ENCODE measurements at regions not wholly inside any gene's neighbourhood (a gene's known extent, or its start where the extent isn't known, plus 50 kb on each side); places are given as distances from the start of the nearest gene placed in this dataset.

DNA sequence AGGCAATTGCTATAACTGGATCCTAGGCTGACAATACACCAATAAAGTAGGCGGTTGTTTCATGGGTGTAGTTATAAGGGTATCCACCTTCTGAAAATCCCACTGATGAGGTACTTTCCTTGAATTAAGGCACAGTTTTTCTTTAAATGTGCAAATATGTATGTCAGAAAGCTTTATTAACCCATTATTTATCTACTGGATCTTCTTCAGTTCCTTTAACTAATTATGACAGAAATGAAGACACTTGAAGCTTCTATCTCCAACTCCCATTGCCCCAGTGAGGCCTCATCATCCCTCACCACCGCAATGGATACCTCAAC, 159.6 kb upstream of the KLF3 start:
- Mint-ChIP-seq H3K27ac (ENCODE audit: unreplicated experiment) (no peak overlapping the region), H3K9me3 (ENCODE audit: unreplicated experiment) (no peaks in the 10 kb centered on the region), H3K36me3 (ENCODE audit: low read depth, unreplicated experiment) (peaks cover 3% of the 10 kb centered on the region), H3K27me3 (ENCODE audit: unreplicated experiment) (peaks cover 2% of the 10 kb centered on the region), H3K4me1 (ENCODE audit: unreplicated experiment) (peaks cover 3% of the 10 kb centered on the region), H3K4me3 (ENCODE audit: unreplicated experiment) (no peak overlapping the region)
- DNase-seq (ENCODE audit: low spot score), result no peak
- TF ChIP-seq, protein P1, sequence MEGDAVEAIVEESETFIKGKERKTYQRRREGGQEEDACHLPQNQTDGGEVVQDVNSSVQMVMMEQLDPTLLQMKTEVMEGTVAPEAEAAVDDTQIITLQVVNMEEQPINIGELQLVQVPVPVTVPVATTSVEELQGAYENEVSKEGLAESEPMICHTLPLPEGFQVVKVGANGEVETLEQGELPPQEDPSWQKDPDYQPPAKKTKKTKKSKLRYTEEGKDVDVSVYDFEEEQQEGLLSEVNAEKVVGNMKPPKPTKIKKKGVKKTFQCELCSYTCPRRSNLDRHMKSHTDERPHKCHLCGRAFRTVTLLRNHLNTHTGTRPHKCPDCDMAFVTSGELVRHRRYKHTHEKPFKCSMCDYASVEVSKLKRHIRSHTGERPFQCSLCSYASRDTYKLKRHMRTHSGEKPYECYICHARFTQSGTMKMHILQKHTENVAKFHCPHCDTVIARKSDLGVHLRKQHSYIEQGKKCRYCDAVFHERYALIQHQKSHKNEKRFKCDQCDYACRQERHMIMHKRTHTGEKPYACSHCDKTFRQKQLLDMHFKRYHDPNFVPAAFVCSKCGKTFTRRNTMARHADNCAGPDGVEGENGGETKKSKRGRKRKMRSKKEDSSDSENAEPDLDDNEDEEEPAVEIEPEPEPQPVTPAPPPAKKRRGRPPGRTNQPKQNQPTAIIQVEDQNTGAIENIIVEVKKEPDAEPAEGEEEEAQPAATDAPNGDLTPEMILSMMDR (IDR thresholded peaks at IDR 0.05; ENCODE audit: unreplicated experiment), result no peak

DNA sequence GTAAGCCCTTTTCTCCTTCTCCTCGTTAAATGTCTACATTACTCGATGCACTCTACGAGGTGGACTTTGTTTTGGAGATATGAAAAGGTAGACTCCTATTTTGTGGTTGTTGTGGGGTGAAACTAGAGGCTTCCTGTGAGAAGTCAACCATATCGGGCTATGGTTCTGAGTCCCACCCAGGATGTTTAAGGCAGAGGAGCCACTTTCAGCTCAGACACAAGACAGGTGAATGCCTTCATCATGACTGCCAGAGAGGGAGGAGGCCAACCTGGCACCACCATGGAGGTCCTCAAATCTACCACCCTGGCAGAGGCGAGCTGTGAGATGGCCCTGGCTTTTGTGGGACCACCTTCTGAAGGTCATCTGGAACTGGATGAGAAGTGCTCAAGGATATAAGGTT, 154.4 kb upstream of the KLF3 start:
- H3K4me1 Mint-ChIP-seq (ENCODE audit: unreplicated experiment), result peaks cover 8% of the 10 kb centered on the region
- DNase-seq (ENCODE audit: low spot score), result no peak
- no peaks in the 10 kb centered on the region for H3K27me3 Mint-ChIP-seq (ENCODE audit: unreplicated experiment)
- H3K4me3 Mint-ChIP-seq (ENCODE audit: unreplicated experiment), result no peak overlapping the region
- peaks cover 3% of the 10 kb centered on the region for H3K36me3 Mint-ChIP-seq (ENCODE audit: low read depth, unreplicated experiment)
- TF ChIP-seq, protein P1 (IDR thresholded peaks at IDR 0.05; ENCODE audit: unreplicated experiment), result no peak
- no peaks in the 10 kb centered on the region for H3K9me3 Mint-ChIP-seq (ENCODE audit: unreplicated experiment)
- no peak overlapping the region for H3K27ac Mint-ChIP-seq (ENCODE audit: unreplicated experiment)

DNA sequence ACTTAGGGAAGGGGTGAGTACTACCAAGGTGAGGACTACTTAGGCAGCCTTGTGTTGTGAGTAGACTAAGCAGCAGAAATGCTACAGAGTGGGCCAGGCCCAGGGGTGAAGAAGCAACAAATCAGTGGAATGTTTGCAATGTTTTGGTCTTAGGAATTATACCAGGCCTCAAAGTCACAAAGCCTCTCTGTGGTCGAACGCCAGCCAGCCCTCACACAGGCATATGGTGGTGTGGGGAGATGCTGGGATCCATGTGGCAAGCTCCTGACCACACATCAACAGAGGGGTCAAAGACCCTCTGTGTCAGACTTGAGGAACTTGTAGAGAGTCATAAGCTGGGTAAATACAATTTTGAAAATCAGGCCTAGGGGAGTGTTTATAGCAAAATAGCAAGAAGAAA, 153.8 kb upstream of the KLF3 start:
- Mint-ChIP-seq H3K27ac (ENCODE audit: unreplicated experiment) (no peak overlapping the region), H3K4me3 (ENCODE audit: unreplicated experiment) (no peak overlapping the region), H3K4me1 (ENCODE audit: unreplicated experiment) (peaks cover 8% of the 10 kb centered on the region), H3K27me3 (ENCODE audit: unreplicated experiment) (no peaks in the 10 kb centered on the region), H3K36me3 (ENCODE audit: low read depth, unreplicated experiment) (peaks cover 3% of the 10 kb centered on the region), H3K9me3 (ENCODE audit: unreplicated experiment) (no peaks in the 10 kb centered on the region)
- DNase-seq (ENCODE audit: low spot score), result no peak
- TF ChIP-seq, protein P1 (IDR thresholded peaks at IDR 0.05; ENCODE audit: unreplicated experiment), result no peak

DNA sequence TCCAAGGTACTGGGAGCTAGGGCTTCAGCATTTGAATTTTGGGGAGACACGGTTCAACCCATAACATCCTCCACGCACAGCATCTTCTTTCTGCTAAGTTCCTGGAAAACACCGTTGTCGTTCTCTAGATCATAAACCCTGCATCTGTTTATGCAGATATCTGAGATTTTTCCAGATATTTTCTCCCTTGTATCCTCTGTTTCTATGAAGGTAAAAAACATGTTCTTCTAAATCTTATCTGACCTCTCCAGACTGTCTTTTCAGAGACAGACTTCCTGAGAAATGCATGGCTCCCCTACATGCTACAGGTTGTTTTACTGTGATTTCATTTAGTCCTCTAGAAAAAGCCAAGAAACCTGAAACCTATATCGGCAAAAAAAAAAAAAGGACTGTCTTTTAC, 152.3 kb upstream of the KLF3 start:
- Mint-ChIP-seq H3K4me3 (ENCODE audit: unreplicated experiment) (no peak overlapping the region), H3K4me1 (ENCODE audit: unreplicated experiment) (peaks cover 8% of the 10 kb centered on the region), H3K27me3 (ENCODE audit: unreplicated experiment) (no peaks in the 10 kb centered on the region), H3K9me3 (ENCODE audit: unreplicated experiment) (no peaks in the 10 kb centered on the region), H3K27ac (ENCODE audit: unreplicated experiment) (no peak overlapping the region), H3K36me3 (ENCODE audit: low read depth, unreplicated experiment) (peaks cover 3% of the 10 kb centered on the region)
- TF ChIP-seq, protein P1 (IDR thresholded peaks at IDR 0.05; ENCODE audit: unreplicated experiment), result no peak
- no peak for DNase-seq (ENCODE audit: low spot score)

DNA sequence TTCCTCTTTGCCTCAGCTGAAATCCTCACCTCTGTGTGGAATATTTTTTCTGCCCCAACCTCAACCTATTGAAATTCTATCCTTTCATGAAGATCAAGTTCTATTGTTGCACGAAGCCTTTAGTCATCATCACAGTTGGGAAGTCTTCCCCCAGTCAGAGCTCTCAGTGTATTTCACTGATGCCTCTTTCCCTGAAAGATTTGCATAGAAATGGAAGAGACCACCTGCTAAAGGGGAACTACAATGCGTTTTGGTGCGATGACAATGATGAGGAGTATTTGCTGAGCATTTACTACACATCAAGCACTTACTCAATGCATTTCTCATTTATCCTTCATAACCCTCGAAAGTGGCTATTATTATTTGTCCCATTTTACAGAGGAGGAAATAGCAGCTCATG, 151.2 kb upstream of the KLF3 start:
- H3K4me3 Mint-ChIP-seq (ENCODE audit: unreplicated experiment), result no peak overlapping the region

More for the DNA sequence above, 151.2 kb upstream of the KLF3 start:
- peaks cover 8% of the 10 kb centered on the region for H3K4me1 Mint-ChIP-seq (ENCODE audit: unreplicated experiment)
- TF ChIP-seq, protein P1 (IDR thresholded peaks at IDR 0.05; ENCODE audit: unreplicated experiment), result no peak
- peaks cover 3% of the 10 kb centered on the region for H3K36me3 Mint-ChIP-seq (ENCODE audit: low read depth, unreplicated experiment)
- H3K27me3 Mint-ChIP-seq (ENCODE audit: unreplicated experiment), result no peaks in the 10 kb centered on the region
- no peak overlapping the region for H3K27ac Mint-ChIP-seq (ENCODE audit: unreplicated experiment)
- DNase-seq (ENCODE audit: low spot score), result no peak
- H3K9me3 Mint-ChIP-seq (ENCODE audit: unreplicated experiment), result no peaks in the 10 kb centered on the region
